GM18517 (cell line): ENCODE measurements at regions not wholly inside any gene's neighbourhood (a gene's known extent, or its start where the extent isn't known, plus 50 kb on each side); places are given as distances from the start of the nearest gene placed in this dataset.
"Not testable (repeated sequence)": the region's sequence is repeated elsewhere in the genome, so short reads cannot be mapped to it uniquely, and the experiment has no call there.

Experiments used
- ATAC-seq: cut with Tn5 transposase; IDR thresholded peaks from one replicate; pipeline ENCODE4 v1.9.1; 2021; ENCODE audit warnings: mild to moderate bottlenecking, moderate library complexity; ENCODE audit not compliant: unreplicated experiment

- not testable (repeated sequence) for ATAC-seq
These were observed 362.1 kb downstream of the TYW1 start for GRCh38 chr7:67358738-67359137.

GRCh38 chr7:67359900-67360299 lies 363.3 kb downstream of the TYW1 start:
- ATAC-seq = no peak

- ATAC-seq = no peak
These were observed 364.5 kb downstream of the TYW1 start for GRCh38 chr7:67361150-67361549.

DNA sequence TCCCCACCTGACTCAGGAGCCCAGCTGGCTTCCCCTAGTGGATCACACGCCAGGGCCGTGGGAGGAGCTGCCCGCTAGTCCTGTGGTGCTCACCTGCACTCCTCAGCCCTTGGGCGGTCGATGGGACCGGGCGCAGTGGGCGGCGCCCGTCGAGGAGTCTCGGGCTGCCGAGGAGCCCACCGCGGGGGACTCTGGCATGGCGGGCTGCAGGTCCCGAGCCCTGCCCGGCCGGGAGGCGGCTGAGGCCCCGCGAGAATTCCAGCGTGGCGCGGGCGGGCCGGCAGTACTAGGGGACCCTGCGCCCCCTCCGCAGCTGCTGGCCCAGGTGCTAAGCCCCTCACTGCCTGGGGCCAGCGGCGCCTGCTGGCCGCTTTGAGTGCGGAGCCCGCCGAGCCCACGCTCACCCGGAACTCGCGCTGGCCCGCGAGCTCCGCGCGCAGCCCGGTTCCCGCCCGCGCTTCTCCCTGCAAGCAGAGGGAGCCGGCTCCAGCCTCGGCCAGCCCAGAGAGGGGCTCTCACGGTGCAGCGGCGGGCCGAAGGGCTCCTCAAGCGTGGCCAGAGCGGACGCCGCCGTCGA lies 367.9 kb downstream of the TYW1 start:
- ATAC-seq = no peak

GRCh38 chr7:67371429-67372305 lies 375.0 kb downstream of the TYW1 start:
- ATAC-seq = peak; percentile 88

GRCh38 chr7:67373389-67373788 lies 376.8 kb downstream of the TYW1 start:
- not testable (repeated sequence) for ATAC-seq

DNA sequence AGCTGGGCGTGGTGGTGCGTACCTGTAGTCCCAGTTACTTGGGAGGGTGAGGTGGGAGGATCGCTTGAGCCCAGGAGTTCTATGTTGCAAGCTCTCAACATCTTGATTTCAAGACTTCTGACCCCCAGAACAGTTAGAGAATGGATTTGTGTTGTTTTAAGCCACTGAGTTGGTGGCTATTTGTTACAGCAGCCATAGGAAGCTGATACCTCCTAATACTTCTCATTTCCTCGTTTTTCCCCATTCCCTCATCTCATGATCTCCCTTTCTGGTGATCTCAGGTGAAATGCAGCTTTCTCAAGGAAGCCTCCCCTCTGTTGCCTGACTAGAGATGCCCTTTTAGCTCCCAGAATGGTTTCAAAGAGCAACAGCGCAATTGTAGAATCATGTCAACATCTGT lies 378.8 kb downstream of the TYW1 start:
- no peak for ATAC-seq

- no peak for ATAC-seq
These were observed 381.6 kb downstream of the TYW1 start for GRCh38 chr7:67377939-67378862.

DNA sequence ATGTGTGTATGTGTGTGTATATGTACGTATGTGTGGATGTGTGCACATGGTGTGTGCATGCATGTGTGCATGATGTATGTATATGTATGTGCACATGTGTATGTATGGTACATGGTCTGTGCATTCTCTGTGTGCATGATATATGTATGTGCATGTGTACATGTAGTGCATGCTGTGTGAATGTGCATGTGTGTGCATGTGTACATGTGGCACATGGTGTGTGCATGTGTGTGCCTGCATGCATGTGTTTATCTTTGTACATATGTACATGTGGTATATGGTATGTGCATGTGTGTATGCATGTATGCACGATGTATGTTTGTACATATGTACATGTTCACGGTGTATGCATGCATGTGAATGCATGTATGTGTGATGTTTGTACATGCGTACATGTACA lies 383.7 kb downstream of the TYW1 start:
- ATAC-seq = no peak

DNA sequence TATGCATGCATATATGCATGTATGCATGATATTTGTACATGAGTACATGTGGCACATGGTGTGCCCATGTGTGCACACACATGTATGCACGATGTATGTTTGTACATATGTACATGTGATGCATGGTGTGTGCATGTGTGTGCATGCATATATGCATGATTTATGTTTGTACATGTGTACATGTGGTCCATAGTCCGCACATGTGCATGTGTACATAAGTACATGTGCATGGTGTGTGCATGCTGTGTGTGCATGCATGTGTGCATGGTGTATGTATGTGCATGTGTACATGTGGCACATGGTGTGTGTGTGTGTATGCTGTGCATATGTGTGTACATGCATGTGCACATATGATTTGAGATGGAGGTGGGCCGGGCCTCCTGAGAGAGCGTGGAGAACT lies 384.2 kb downstream of the TYW1 start:
- no peak for ATAC-seq

GRCh38 chr7:67387851-67388250 lies 391.2 kb downstream of the TYW1 start:
- no peak for ATAC-seq

DNA sequence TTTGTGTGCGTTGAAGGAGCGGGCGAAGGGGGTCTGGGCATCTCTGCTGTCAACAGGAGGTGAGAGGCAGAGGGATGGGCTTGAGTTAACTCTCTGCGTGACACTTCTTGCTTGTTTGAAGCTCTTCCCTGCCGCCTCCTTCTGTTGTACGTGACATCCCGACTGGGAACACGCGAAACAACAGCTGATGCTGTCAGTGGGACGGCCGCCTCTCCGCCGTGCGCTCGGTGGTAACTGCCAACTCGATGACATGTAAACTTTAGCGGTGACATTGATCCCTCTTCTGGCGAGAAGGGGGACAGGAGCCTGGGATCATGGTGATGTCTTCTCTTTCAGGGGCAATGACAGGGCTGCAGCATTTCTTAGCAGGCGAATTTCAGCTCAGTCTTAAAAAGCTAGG lies 394.5 kb downstream of the TYW1 start:
- no peak for ATAC-seq

GRCh38 chr7:67392596-67393438 lies 396.2 kb downstream of the TYW1 start:
- ATAC-seq = no peak

DNA sequence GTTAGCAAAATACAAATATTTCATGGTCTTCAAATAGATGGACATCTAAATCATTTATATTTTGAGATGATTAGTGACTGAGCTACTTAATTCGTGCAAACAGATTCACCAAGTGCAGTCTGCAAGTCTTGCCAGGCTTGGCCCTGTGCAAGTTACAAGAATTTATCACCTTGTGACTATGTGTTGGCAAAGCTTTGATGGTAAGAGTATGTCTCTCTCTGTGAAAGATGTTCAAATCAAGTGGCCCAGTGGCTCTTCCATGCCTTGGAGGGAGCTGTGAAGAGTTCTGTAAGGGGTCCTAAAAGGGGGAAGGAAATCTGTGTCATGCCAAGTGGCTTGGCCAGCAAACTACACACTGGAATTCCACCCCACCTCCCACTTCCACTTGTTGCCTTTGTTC lies 397.3 kb downstream of the TYW1 start:
- ATAC-seq = no peak

- ATAC-seq = no peak
These were observed 402.3 kb downstream of the TYW1 start for GRCh38 chr7:67398916-67399315.

GRCh38 chr7:67401492-67401891 lies 404.9 kb downstream of the TYW1 start:
- no peak for ATAC-seq

GRCh38 chr7:67402280-67402679 lies 405.6 kb downstream of the TYW1 start:
- ATAC-seq = no peak

- ATAC-seq = no peak
These were observed 410.3 kb downstream of the TYW1 start for GRCh38 chr7:67406976-67407375.

DNA sequence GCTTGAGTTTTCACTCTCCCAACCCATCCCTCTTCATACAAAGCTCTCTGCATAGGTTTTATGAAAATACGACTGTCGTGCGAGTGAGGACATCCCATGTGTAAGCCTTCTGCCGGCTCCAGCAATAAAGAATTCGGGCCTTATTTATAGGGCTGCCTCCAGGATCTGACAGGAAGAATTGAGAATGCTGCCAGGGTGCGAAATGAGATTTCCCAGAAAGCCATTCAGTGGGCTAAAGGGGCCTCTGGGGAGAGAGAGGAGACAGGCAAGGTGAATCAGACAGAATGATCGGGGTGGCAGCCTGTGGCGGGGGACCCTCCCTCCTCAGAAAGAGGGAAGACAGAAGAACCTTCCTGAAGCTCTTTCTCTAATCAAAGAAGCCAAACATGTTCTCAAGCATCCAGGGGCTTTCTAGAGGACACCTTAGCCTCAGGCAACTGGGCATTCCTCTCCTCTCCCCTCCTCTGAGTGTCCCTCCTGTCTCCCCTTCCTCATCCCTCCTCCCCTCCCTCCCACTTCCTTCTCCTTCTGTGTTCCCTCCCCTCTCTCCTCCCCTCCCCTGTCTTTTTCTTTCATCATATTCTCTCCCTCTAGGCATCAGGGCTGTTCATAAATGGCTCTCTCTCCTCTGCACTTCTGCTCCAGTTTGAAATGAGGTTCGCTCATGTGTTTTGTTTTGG lies 410.9 kb downstream of the TYW1 start:
- ATAC-seq = no peak

GRCh38 chr7:67408109-67408508 lies 411.5 kb downstream of the TYW1 start:
- no peak for ATAC-seq
